Breast epithelium (tissue), 4 donors: ENCODE measurements at regions not wholly inside any gene's neighbourhood (a gene's known extent, or its start where the extent isn't known, plus 50 kb on each side); places are given as distances from the start of the nearest gene placed in this dataset.
A peak's percentile ranks its signal among the peaks of the same experiment; 100 is the strongest.

Experiments
- DNase-seq, 2 donors: peaks; one replicate each; pipeline ENCODE4 v3.0.0-alpha.2; 2019; ENCODE audit warnings: low spot score in 2 of 2
- H3K27ac ChIP-seq, 2 donors: fragments of 200-600 bp; sonication (generic) in 1 of 2; one replicate each; pipeline ENCODE4 v1.5.1; 2016 to 2019; ENCODE audit warnings: mild to moderate bottlenecking in 1 of 2
- H3K27me3 ChIP-seq, 2 donors: fragments of 200-600 bp; sonication (generic) in 1 of 2; one replicate each; pipeline versions ENCODE4 v1.5.1 to v1.6.0; 2017 to 2019; ENCODE audit warnings: control low read depth in 1 of 2, mild to moderate bottlenecking in 1 of 2
- H3K36me3 ChIP-seq: fragments of 200-600 bp; one replicate; pipeline ENCODE4 v1.5.1; 2019
- H3K4me1 ChIP-seq, 2 donors: fragments of 200-600 bp; sonication (generic); one replicate each; pipeline ENCODE4 v1.5.1; 2016 to 2019; ENCODE audit warnings: control low read depth in 1 of 2
- H3K4me3 ChIP-seq, 3 donors: fragments of 200-600 bp; sonication (generic); 1 replicate in 2 of 3; 2 replicates in 1 of 3; pipeline ENCODE4 v1.5.1; 2016 to 2019; ENCODE audit warnings: mild to moderate bottlenecking in 3 of 3, moderate library complexity in 2 of 3
- H3K9me3 ChIP-seq, 2 donors: fragments of 200-600 bp; sonication (generic) in 1 of 2; one replicate each; pipeline ENCODE4 v1.5.1; 2016 to 2019; ENCODE audit warnings: control low read depth in 1 of 2
- CTCF ChIP-seq, 3 donors: fragments of 450-650 bp; IDR thresholded peaks; one replicate each; pipeline ENCODE4 v1.5.1; 2016 to 2017; ENCODE audit warnings: antibody characterized with exemption in 3 of 3, mild to moderate bottlenecking in 3 of 3, moderate library complexity in 3 of 3
- POLR2A ChIP-seq: fragments of 450-650 bp; IDR thresholded peaks from one replicate; pipeline ENCODE4 v1.6.1; 2016; ENCODE audit warnings: antibody characterized with exemption, mild to moderate bottlenecking, moderate library complexity
- POLR2AphosphoS5 ChIP-seq, 3 donors: sonication (generic); formaldehyde crosslinking; IDR thresholded peaks; one replicate each; pipeline ENCODE4 v1.6.1; 2017; ENCODE audit warnings: antibody characterized with exemption in 3 of 3
- intact Hi-C: fragments of 100-400 bp; cut with DNase I; formaldehyde crosslinking; loops from one replicate; pipeline ENCODE4 v1.15.1; 2023; ENCODE audit warnings: low total_unique reads

DNA sequence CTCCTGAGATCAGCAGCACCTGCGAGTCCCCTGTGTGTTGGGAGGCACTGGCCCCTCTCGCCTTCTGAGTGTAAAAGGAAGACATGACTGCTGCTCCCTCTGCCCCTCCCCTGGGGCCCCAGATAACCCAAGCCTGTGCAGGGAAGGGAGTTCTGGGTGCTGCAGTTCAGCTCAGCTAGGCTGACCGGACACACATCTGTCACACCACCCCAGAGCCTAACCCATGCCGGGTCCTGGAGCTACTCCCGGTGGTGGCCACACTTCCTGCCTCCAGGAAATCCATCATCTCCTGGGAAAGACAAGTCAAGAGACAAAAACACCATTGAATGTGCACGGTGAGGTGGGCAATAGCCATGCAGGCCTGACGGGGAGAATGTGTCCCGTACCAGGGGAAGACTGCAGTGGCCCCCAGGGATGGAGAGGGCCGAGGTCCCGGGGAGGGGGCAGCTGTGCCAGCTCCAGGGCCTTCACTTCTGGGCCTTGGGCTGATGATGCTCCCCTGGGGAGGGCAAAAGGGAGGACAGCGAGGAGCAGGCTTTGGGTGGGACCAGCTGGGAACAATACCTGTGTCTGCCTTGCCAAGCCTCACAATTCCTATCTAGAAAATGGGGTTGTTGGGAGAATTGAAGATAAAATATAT, 210.6 kb downstream of the TFCP2L1 start:
- intact Hi-C loops = no loop called here
- Histone ChIP-seq H3K27ac (no peak overlapping the region), H3K36me3 (no peaks in the 10 kb centered on the region), H3K4me1 (no peaks in the 10 kb centered on the region), H3K27me3 (peaks cover 0 to 8% of the 10 kb centered on the region in 2 donors), H3K4me3 (no peak overlapping the region), H3K9me3 (no peaks in the 10 kb centered on the region)
- no peak for DNase-seq
- no peak for TF ChIP-seq POLR2A
- no peak for TF ChIP-seq CTCF (IDR thresholded peaks at IDR 0.05)
- no peak for TF ChIP-seq POLR2AphosphoS5 (IDR thresholded peaks at IDR 0.05)

- H3K9me3 ChIP-seq = no peaks in the 10 kb centered on the region
- intact Hi-C loops = loop anchor here (5.0 kb wide), 1 partner anchor 383 kb away; no protein-coding TSS in a partner anchor
- H3K27ac ChIP-seq = no peak overlapping the region
- DNase-seq = no peak
- peak overlapping the region in 2 of 3 donors; percentile 11 to 43 for H3K4me3 ChIP-seq
- TF ChIP-seq POLR2AphosphoS5 (IDR thresholded peaks at IDR 0.05) (no peak), POLR2A (no peak), CTCF (IDR thresholded peaks at IDR 0.05) (no peak)
- H3K36me3 ChIP-seq = no peaks in the 10 kb centered on the region
- H3K4me1 ChIP-seq = no peaks in the 10 kb centered on the region
- H3K27me3 ChIP-seq = peaks cover 0 to 8% of the 10 kb centered on the region in 2 donors
Measured at GRCh38 chr2:121075006-121075551, 209.9 kb downstream of the TFCP2L1 start.

DNA sequence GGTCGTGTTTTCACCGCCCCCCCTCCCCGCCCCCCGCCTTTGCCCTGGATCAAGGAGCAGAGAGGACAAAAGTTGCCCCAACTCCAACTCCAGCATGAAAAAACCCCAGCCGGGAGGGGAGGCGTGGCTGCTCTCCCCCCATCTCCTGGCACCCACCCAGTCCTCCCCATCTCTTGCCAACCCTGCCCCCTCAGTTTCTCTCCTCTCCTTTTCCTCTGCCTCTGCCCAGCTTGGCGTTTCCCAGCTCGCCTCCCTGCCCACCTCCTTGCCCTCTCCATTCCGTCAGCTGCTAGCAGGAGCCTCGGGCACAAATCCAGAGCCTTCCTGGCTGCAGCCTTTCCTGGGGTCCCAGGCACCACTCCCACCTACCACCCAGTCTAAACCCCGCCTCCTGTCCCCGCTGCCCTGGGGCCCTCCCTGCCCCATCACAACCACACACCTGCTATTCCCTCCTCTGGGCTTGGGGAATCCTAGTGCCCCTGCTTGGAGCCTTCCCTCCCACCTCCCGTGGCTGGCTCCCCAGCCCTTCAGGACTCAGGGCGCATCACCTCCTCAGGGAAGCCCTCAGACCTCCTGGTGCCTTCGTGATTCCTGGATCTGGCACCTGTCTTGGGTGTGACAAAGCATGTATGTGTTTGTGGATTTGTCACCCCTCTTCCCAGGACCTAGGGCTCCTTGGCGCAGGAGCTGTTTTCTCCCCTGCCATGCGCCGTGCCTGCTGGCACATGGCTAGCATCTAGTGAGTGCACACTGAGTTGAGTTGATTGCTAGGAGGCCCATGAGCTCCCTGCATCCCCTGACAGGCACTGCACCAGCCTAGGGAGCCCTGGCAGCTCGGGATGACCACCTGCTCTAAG, 209.1 kb downstream of the TFCP2L1 start:
- Histone ChIP-seq H3K36me3 (no peaks in the 10 kb centered on the region), H3K4me3 (peak overlapping the region in 2 of 3 donors; percentile 11 to 43), H3K9me3 (no peaks in the 10 kb centered on the region), H3K27me3 (peaks cover 0 to 8% of the 10 kb centered on the region in 2 donors), H3K27ac (no peak overlapping the region), H3K4me1 (no peaks in the 10 kb centered on the region)
- TF ChIP-seq POLR2AphosphoS5 (IDR thresholded peaks at IDR 0.05) (no peak), POLR2A (no peak), CTCF (IDR thresholded peaks at IDR 0.05) (no peak)
- intact Hi-C loops = loop anchor here (5.0 kb wide), 1 partner anchor 384 kb away; no protein-coding TSS in a partner anchor
- no peak for DNase-seq

DNA sequence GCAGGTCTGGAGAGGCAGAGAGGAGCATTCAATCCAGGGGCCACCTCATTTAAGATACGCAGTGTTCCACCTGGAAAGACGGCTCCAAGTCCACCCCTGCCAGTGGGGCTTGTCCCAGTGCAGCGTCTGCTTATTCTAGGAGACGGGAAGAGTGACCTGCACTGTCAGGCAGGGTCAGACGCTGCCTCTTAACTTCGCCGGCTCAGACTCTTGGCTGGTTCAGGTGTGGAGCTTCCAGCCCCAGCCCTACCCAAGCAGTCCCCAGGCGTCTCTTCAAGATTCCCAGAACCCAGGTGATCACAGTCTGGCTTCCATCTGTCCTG, 208.5 kb downstream of the TFCP2L1 start:
- no peak overlapping the region for H3K27ac ChIP-seq

More for the DNA sequence above, 208.5 kb downstream of the TFCP2L1 start:
- intact Hi-C loops = loop anchor here (5.0 kb wide), 1 partner anchor 384 kb away; no protein-coding TSS in a partner anchor
- H3K4me1 ChIP-seq = no peaks in the 10 kb centered on the region
- no peaks in the 10 kb centered on the region for H3K36me3 ChIP-seq
- H3K27me3 ChIP-seq = peaks cover 0 to 8% of the 10 kb centered on the region in 2 donors
- no peak for DNase-seq
- TF ChIP-seq POLR2AphosphoS5 (IDR thresholded peaks at IDR 0.05) (no peak), POLR2A (no peak), CTCF (IDR thresholded peaks at IDR 0.05) (no peak)
- H3K9me3 ChIP-seq = no peaks in the 10 kb centered on the region
- no peak overlapping the region for H3K4me3 ChIP-seq
